GM12801 (cell line): ENCODE measurements at regions not wholly inside any gene's neighbourhood (a gene's known extent, or its start where the extent isn't known, plus 50 kb on each side); places are given as distances from the start of the nearest gene placed in this dataset.

Experiments used
- TF ChIP-seq, protein P1 (sequence below): IDR thresholded peaks from one replicate; pipeline ENCODE4 v1.5.1; 2011; ENCODE audit warnings: control low read depth; ENCODE audit not compliant: insufficient read length; ENCODE audit errors: extremely low read depth

GRCh38 chr7:106181658-106182265 lies 69.7 kb upstream of the SYPL1 start:
- TF ChIP-seq, protein P1, sequence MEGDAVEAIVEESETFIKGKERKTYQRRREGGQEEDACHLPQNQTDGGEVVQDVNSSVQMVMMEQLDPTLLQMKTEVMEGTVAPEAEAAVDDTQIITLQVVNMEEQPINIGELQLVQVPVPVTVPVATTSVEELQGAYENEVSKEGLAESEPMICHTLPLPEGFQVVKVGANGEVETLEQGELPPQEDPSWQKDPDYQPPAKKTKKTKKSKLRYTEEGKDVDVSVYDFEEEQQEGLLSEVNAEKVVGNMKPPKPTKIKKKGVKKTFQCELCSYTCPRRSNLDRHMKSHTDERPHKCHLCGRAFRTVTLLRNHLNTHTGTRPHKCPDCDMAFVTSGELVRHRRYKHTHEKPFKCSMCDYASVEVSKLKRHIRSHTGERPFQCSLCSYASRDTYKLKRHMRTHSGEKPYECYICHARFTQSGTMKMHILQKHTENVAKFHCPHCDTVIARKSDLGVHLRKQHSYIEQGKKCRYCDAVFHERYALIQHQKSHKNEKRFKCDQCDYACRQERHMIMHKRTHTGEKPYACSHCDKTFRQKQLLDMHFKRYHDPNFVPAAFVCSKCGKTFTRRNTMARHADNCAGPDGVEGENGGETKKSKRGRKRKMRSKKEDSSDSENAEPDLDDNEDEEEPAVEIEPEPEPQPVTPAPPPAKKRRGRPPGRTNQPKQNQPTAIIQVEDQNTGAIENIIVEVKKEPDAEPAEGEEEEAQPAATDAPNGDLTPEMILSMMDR, result no peak

- TF ChIP-seq, protein P1, result no peak
These were observed 68.6 kb upstream of the SYPL1 start for GRCh38 chr7:106180721-106181120.

- TF ChIP-seq, protein P1, result no peak
These were observed 67.1 kb upstream of the SYPL1 start for GRCh38 chr7:106179256-106179655.

DNA sequence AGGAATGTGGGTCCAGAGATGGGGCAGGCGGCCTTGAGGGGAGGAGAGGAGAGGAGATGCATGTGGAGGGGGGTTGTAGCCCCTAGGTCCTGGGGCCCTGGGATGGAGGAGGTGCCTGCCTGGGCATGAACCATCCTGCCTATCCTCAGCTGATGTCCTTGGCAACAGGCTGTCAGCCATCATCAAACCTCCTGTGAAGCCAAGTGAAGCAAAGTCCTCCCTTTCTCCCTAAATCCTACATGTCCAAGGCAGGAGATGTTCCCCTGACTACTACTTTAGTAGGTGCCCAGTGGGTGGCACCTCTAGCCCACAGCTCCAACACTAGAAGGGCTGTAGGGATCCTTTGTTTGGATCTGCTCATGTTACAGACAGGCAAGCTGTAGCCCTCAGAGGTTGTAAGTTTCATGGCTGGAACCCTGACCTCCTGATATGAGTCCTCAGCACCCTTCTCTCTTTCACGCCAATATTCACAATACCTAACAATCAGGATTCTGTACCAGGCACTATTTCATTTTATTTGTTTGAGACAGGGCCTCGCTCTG lies 66.6 kb upstream of the SYPL1 start:
- TF ChIP-seq, protein P1, result no peak

- TF ChIP-seq, protein P1, result no peak
These were observed 65.9 kb upstream of the SYPL1 start for GRCh38 chr7:106177738-106178592.

GRCh38 chr7:106177300-106177690 lies 65.2 kb upstream of the SYPL1 start:
- TF ChIP-seq, protein P1, result no peak

DNA sequence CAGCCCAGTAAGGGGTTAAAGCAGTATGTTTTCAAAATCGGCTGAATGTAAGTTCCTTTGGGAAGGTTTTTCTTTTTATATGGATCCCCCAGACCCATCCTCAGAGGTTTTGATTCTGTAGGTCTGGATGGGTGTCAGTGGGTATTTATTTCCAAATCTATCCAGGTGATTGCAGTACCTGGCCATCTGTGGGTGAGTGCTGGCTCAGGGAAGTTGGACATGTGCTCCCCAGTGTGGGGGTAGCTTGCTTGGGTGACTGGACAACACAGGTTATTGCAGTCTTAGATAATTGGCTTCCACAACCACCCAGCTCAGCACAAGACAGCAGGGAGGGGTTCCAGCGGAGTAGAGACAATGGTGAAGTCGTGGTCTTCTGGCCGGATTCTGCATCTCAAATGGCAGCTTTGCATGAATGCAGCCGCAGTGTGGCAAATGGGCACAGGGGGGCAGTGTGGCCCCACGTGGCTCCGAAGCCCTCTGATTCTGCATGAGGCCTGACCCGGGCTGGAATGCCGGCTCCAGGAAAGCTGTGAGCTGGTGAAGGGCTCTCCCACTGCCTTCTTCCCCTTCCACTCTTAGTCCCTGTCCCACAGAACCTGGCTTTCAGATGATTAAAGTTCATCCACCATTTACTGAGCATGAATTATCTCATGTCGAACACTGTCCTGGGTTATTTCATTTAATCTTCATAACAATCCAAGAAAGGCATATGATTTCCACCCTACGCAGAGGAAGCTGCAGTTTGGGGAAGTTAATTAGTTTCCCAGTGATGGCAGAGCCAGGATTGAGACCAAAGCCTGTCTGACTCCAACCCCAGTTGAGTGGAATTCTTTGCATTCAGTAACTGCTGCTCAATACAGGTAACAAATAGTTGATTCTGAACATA lies 64.5 kb upstream of the SYPL1 start:
- TF ChIP-seq, protein P1, result peak; percentile 55
